GM12878 (cell line): ENCODE measurements at regions not wholly inside any gene's neighbourhood (a gene's known extent, or its start where the extent isn't known, plus 50 kb on each side); places are given as distances from the start of the nearest gene placed in this dataset.

Experiments used
- ATAC-seq: fragments of 200-7000 bp; cut with Tn5 transposase; 3 replicates; pipeline ENCODE4 v1.9.1; 2020; ENCODE audit warnings: mild to moderate bottlenecking, moderate library complexity
- BruUV-seq: library from RNA; stranded (reverse); fragments of 400-500 nt; replicated peaks from 2 replicates; lab custom pipeline; 2021; lab: Mats Ljungman, UMichigan
- CTCF ChIA-PET: fragments of 300-600 bp; sonication (Branson Sonifier 250); formaldehyde crosslinking; extraction: SDS; loops from one replicate; lab custom pipeline; 2021; ENCODE audit warnings: inconsistent platforms; lab: Yijun Ruan, JAX
- POLR2A ChIA-PET: fragments of 350-600 bp; formaldehyde crosslinking; extraction: SDS; loops from one replicate; lab custom pipeline; 2021; ENCODE audit warnings: inconsistent platforms; lab: Charles Lee
- RAD21 ChIA-PET: fragments of 300-600 bp; sonication (Branson Sonifier 250); formaldehyde crosslinking; loops from one replicate; lab custom pipeline; 2023; ENCODE audit warnings: antibody characterized with exemption; ENCODE audit not compliant: unreplicated experiment; lab: Charles Lee
- SMC1A ChIA-PET: fragments of 300-600 bp; sonication (Branson Sonifier 250); formaldehyde crosslinking; loops from one replicate; lab custom pipeline; 2023; ENCODE audit not compliant: unreplicated experiment, uncharacterized antibody; lab: Charles Lee
- DNase-seq: peaks from one replicate; pipeline ENCODE4 v3.0.0-alpha.2; 2011; ENCODE audit warnings: low read depth, low spot score
- FAIRE-seq: peaks from 3 replicates; lab custom pipeline; 2011; peaks lifted over from hg19 to GRCh38; lab: Jason Lieb, UNC
- H2AFZ ChIP-seq: 2 replicates; pipeline ENCODE4 v1.6.0; 2011; ENCODE audit warnings: low read depth, low read length, control low read depth; ENCODE audit not compliant: control insufficient read depth
- H3K27ac ChIP-seq: 2 replicates; pipeline ENCODE4 v1.5.1; 2011; ENCODE audit warnings: control low read depth; ENCODE audit not compliant: control insufficient read depth, insufficient read depth
- H3K27me3 ChIP-seq, 2 experiments: replicated peaks in 1 of 2; 2 replicates each; pipeline versions ENCODE4 v1.6.0 to v1.6.1; 2011; ENCODE audit warnings: low read length in 1 of 2; ENCODE audit not compliant: control insufficient read depth in 2 of 2, insufficient read depth in 2 of 2
- H3K36me3 ChIP-seq, 2 experiments: 2 replicates each; pipeline ENCODE4 v1.5.1; 2011; ENCODE audit warnings: low read length in 1 of 2; ENCODE audit not compliant: control insufficient read depth in 2 of 2, insufficient read depth in 2 of 2
- H3K4me1 ChIP-seq: 2 replicates; pipeline ENCODE4 v1.6.1; 2011; ENCODE audit warnings: mild to moderate bottlenecking, low read length, moderate library complexity, mixed read lengths; ENCODE audit not compliant: control insufficient read depth, insufficient read depth
- H3K4me2 ChIP-seq: 2 replicates; pipeline ENCODE4 v1.6.0; 2011; ENCODE audit warnings: control low read depth; ENCODE audit not compliant: control insufficient read depth, insufficient read depth
- H3K4me3 ChIP-seq: fragments of 200-600 bp; sonication (generic); 2 replicates; pipeline ENCODE4 v1.5.1; 2016
- H3K79me2 ChIP-seq: 2 replicates; pipeline ENCODE4 v1.6.0; 2011; ENCODE audit warnings: low read length; ENCODE audit not compliant: control insufficient read depth, insufficient read depth
- H3K9ac ChIP-seq: 2 replicates; pipeline ENCODE4 v1.8.0; 2011; ENCODE audit warnings: low read length, control low read depth, mixed read lengths; ENCODE audit not compliant: control insufficient read depth, insufficient read depth
- H3K9me3 ChIP-seq: replicated peaks from 3 replicates; pipeline ENCODE4 v1.5.1; 2011; ENCODE audit warnings: mild to moderate bottlenecking, low read length; ENCODE audit not compliant: control insufficient read depth, insufficient read depth
- H4K20me1 ChIP-seq: 2 replicates; pipeline ENCODE4 v1.6.0; 2011; ENCODE audit not compliant: control insufficient read depth, insufficient read depth
- ATF2 ChIP-seq: IDR thresholded peaks from 2 replicates; pipeline ENCODE4 v1.6.1; 2012; ENCODE audit warnings: low read length, inconsistent platforms
- CHD1 ChIP-seq: IDR thresholded peaks from 2 replicates; pipeline ENCODE4 v1.6.1; 2012; ENCODE audit warnings: low read depth, low read length, improper control_type of control experiment
- CHD2 ChIP-seq: IDR thresholded peaks from 2 replicates; pipeline ENCODE4 v1.6.1; 2011; ENCODE audit warnings: low read depth, low read length, improper control_type of control experiment, borderline replicate concordance
- EZH2 ChIP-seq: IDR thresholded peaks from 2 replicates; pipeline ENCODE4 v1.6.1; 2012; ENCODE audit warnings: low read depth, mild to moderate bottlenecking, control low read depth, inconsistent platforms, low read length, borderline replicate concordance; ENCODE audit not compliant: control insufficient read depth
- HDAC6 ChIP-seq: fragments of 200-600 bp; sonication (generic); IDR thresholded peaks from one replicate; pipeline ENCODE4 v1.8.0; 2017; ENCODE audit warnings: antibody characterized with exemption; ENCODE audit not compliant: unreplicated experiment
- HSF1 ChIP-seq: fragments of 150-350 bp; IDR thresholded peaks from 2 replicates; pipeline ENCODE4 v1.6.1; 2014; ENCODE audit warnings: mild to moderate bottlenecking, low read depth, low read length
- MEF2A ChIP-seq: IDR thresholded peaks from 2 replicates; pipeline ENCODE4 v1.6.1; 2011; ENCODE audit warnings: low read depth, mild to moderate bottlenecking, low read length, moderate library complexity; ENCODE audit not compliant: insufficient read depth
- MXI1 ChIP-seq: fragments of 150-350 bp; IDR thresholded peaks from 2 replicates; pipeline ENCODE4 v1.6.1; 2011; ENCODE audit warnings: low read depth, mild to moderate bottlenecking, inconsistent platforms, low read length, improper control_type of control experiment
- NRF1 ChIP-seq: conservative IDR thresholded peaks from 2 replicates; pipeline ENCODE4 v1.6.1; 2011; ENCODE audit warnings: mild to moderate bottlenecking, low read depth, low read length, improper control_type of control experiment
- POU2F2 ChIP-seq: IDR thresholded peaks from 3 replicates; pipeline ENCODE4 v1.6.1; 2011; ENCODE audit warnings: low read depth, mild to moderate bottlenecking, low read length, borderline replicate concordance
- RAD21 ChIP-seq: IDR thresholded peaks from 2 replicates; pipeline ENCODE4 v1.6.1; 2011; ENCODE audit warnings: mild to moderate bottlenecking, low read depth, low read length, moderate library complexity; ENCODE audit not compliant: insufficient read depth
- RB1 ChIP-seq: fragments of 450-650 bp; formaldehyde crosslinking; IDR thresholded peaks from 2 replicates; pipeline ENCODE4 v1.6.1; 2017; ENCODE audit warnings: mild to moderate bottlenecking, borderline replicate concordance
- RELA ChIP-seq: fragments of 450-650 bp; IDR thresholded peaks from 2 replicates; pipeline ENCODE4 v1.8.0; 2014; ENCODE audit warnings: borderline replicate concordance; ENCODE audit not compliant: partially characterized antibody
- ZNF217 ChIP-seq: fragments of 450-650 bp; IDR thresholded peaks from 2 replicates; pipeline ENCODE4 v1.6.1; 2017; ENCODE audit warnings: antibody characterized with exemption, mild to moderate bottlenecking
- WGBS: methylation state at CpG from one replicate; pipeline ENCODE4 v1.1.6; 2016; ENCODE audit warnings: low lambda C conversion rate; ENCODE audit not compliant: insufficient replicate concordance, insufficient coverage; ENCODE audit errors: missing lambda C conversion rate; 5-methylcytosine and 5-hydroxymethylcytosine counted together
- in situ Hi-C: fragments of 300-500 bp; cut with MboI; formaldehyde crosslinking; loops from 9 replicates; pipeline ENCODE4 v1.14.3; 2018; ENCODE audit warnings: mixed read lengths
- intact Hi-C: fragments of 100-400 bp; cut with micrococcal nuclease; formaldehyde crosslinking; loops from one replicate; pipeline ENCODE4 v1.14.2; 2022; ENCODE audit not compliant: unreplicated experiment

GRCh38 chr12:115794659-115795081 is 482.8 kb downstream of the MED13L start:
- Histone ChIP-seq H3K9ac (no peak overlapping the region), H3K79me2 (no peaks in the 10 kb centered on the region), H3K36me3 (no peaks in the 10 kb centered on the region), H3K27ac (no peak overlapping the region), H3K4me1 (no peaks in the 10 kb centered on the region), H3K4me3 (no peak overlapping the region), H2AFZ (no peak overlapping the region), H3K27me3 (no peaks in the 10 kb centered on the region), H4K20me1 (no peaks in the 10 kb centered on the region), H3K4me2 (no peak overlapping the region), H3K9me3 (no peaks in the 10 kb centered on the region)
- POLR2A ChIA-PET: no interaction called here
- no peak for ATAC-seq
- no TSS peak for BruUV-seq
- TF ChIP-seq RAD21: 0 out of 2 replicates have a peak, but pooled peaks have one; percentile 2
- no peak for TF ChIP-seq POU2F2
- in situ Hi-C loops: no loop called here
- 46% methylated on average over 6 of the region's 6 CpGs for WGBS
- RAD21 ChIA-PET: no interaction called here
- no peak for FAIRE-seq
- CTCF ChIA-PET: no interaction called here
- intact Hi-C loops: loop anchor here (10.0 kb wide), 1 partner anchor 120 kb away; no protein-coding TSS in a partner anchor
- DNase-seq: no peak
- SMC1A ChIA-PET: no interaction called here

- intact Hi-C loops: loop anchor here (10.0 kb wide), 1 partner anchor 123 kb away; no protein-coding TSS in a partner anchor
- H3K4me2 ChIP-seq: no peak overlapping the region
- no TSS peak for BruUV-seq
These were observed 486.2 kb downstream of the MED13L start for GRCh38 chr12:115791331-115791730.

More at GRCh38 chr12:115791331-115791730, 486.2 kb downstream of the MED13L start:
- SMC1A ChIA-PET: interaction anchor here (1.3 kb wide), 1 partner anchor 127 kb away, joined by 3 read pairs; no protein-coding TSS in a partner anchor
- FAIRE-seq (no peak), ATAC-seq (no peak), DNase-seq (no peak)
- no peak overlapping the region for H2AFZ ChIP-seq
- H3K36me3 ChIP-seq: no peaks in the 10 kb centered on the region
- H3K9ac ChIP-seq: no peak overlapping the region
- CTCF ChIA-PET: interaction anchor here (0.6 kb wide), 1 partner anchor 41 kb away, joined by 3 read pairs; no protein-coding TSS in a partner anchor
- H3K9me3 ChIP-seq: no peaks in the 10 kb centered on the region
- RAD21 ChIA-PET: no interaction called here
- H3K27me3 ChIP-seq: no peaks in the 10 kb centered on the region
- 30% methylated on average over 4 of the region's 4 CpGs for WGBS
- no peak for TF ChIP-seq HDAC6
- TF ChIP-seq HSF1: no peak
- TF ChIP-seq CHD2: no peak
- no peak for TF ChIP-seq MXI1
- no peak for TF ChIP-seq CHD1
- TF ChIP-seq NRF1: no peak
- TF ChIP-seq RELA: no peak
- no peak for TF ChIP-seq ZNF217
- no peak for TF ChIP-seq ATF2
- TF ChIP-seq EZH2: no peak
- TF ChIP-seq MEF2A: no peak
- TF ChIP-seq RB1: no peak
- H3K4me1 ChIP-seq: no peaks in the 10 kb centered on the region
- in situ Hi-C loops: no loop called here
- H3K79me2 ChIP-seq: no peaks in the 10 kb centered on the region
- no peak overlapping the region for H3K4me3 ChIP-seq
- no peak overlapping the region for H3K27ac ChIP-seq
- H4K20me1 ChIP-seq: no peaks in the 10 kb centered on the region
- POLR2A ChIA-PET: no interaction called here
